Activated T-cell treated with anti-CD3 and anti-CD28 coated beads for 48 hours (primary cell): ENCODE measurements at regions not wholly inside any gene's neighbourhood (a gene's known extent, or its start where the extent isn't known, plus 50 kb on each side); places are given as distances from the start of the nearest gene placed in this dataset.
"Not testable (repeated sequence)": the region's sequence is repeated elsewhere in the genome, so short reads cannot be mapped to it uniquely, and the experiment has no call there.

ENCODE experiments used
- DNase-seq: peaks from one replicate; pipeline ENCODE4 v3.0.0-alpha.2; 2020; ENCODE audit warnings: low read depth

- DNase-seq, result no peak
Observed at GRCh38 chr7:142469696-142470543, 212.1 kb upstream of the PRSS58 start.

GRCh38 chr7:142468871-142469665, 211.2 kb upstream of the PRSS58 start:
- DNase-seq, result no peak

GRCh38 chr7:142467056-142467655, 209.3 kb upstream of the PRSS58 start:
- not testable (repeated sequence) for DNase-seq

- DNase-seq, result no peak
Observed at GRCh38 chr7:142463401-142463850, 205.6 kb upstream of the PRSS58 start.

- no peak for DNase-seq
Observed at GRCh38 chr7:142461437-142461836, 203.6 kb upstream of the PRSS58 start.

GRCh38 chr7:142460402-142461117, 202.7 kb upstream of the PRSS58 start:
- DNase-seq, result no peak

- DNase-seq, result no peak
Observed at GRCh38 chr7:142459551-142459963, 201.7 kb upstream of the PRSS58 start.

- no peak for DNase-seq
Observed at GRCh38 chr7:142457146-142457703, 199.4 kb upstream of the PRSS58 start.

- no peak for DNase-seq
Observed at GRCh38 chr7:142455392-142455791, 197.5 kb upstream of the PRSS58 start.

- DNase-seq, result no peak
Observed at GRCh38 chr7:142454862-142455261, 197.0 kb upstream of the PRSS58 start.

GRCh38 chr7:142452791-142453190, 194.9 kb upstream of the PRSS58 start:
- no peak for DNase-seq

GRCh38 chr7:142451817-142452216, 194.0 kb upstream of the PRSS58 start:
- no peak for DNase-seq

- no peak for DNase-seq
Observed at GRCh38 chr7:142451296-142451695, 193.4 kb upstream of the PRSS58 start.

- no peak for DNase-seq
Observed at GRCh38 chr7:142450695-142451094, 192.8 kb upstream of the PRSS58 start.

GRCh38 chr7:142450206-142450605, 192.3 kb upstream of the PRSS58 start:
- no peak for DNase-seq

- not testable (repeated sequence) for DNase-seq
Observed at GRCh38 chr7:142448857-142449256, 191.0 kb upstream of the PRSS58 start.

- no peak for DNase-seq
Observed at GRCh38 chr7:142447762-142448161, 189.9 kb upstream of the PRSS58 start.

GRCh38 chr7:142445019-142445686, 187.3 kb upstream of the PRSS58 start:
- no peak for DNase-seq

GRCh38 chr7:142443216-142444010, 185.6 kb upstream of the PRSS58 start:
- DNase-seq, result no peak

- no peak for DNase-seq
Observed at GRCh38 chr7:142442396-142442795, 184.5 kb upstream of the PRSS58 start.
